NCI-H1048 (cell line): ENCODE measurements at regions not wholly inside any gene's neighbourhood (a gene's known extent, or its start where the extent isn't known, plus 50 kb on each side); places are given as distances from the start of the nearest gene placed in this dataset.
"Not testable (repeated sequence)": the region's sequence is repeated elsewhere in the genome, so short reads cannot be mapped to it uniquely, and the experiment has no call there.

Experiments used
- DNase-seq: peaks from one replicate; lab custom pipeline; 2025; lab: John Stamatoyannopoulos, UW

GRCh38 chr10:6875269-6875865, 295.3 kb upstream of the PRKCQ start:
- DNase-seq, result no peak

GRCh38 chr10:6871128-6871527, 291.1 kb upstream of the PRKCQ start:
- DNase-seq, result no peak

GRCh38 chr10:6868036-6868725, 288.1 kb upstream of the PRKCQ start:
- DNase-seq, result no peak

- no peak for DNase-seq
Observed at GRCh38 chr10:6866757-6867156, 286.7 kb upstream of the PRKCQ start.

GRCh38 chr10:6864142-6864541, 284.1 kb upstream of the PRKCQ start:
- no peak for DNase-seq

GRCh38 chr10:6863381-6863780, 283.3 kb upstream of the PRKCQ start:
- DNase-seq, result no peak

GRCh38 chr10:6850452-6850851, 270.4 kb upstream of the PRKCQ start:
- no peak for DNase-seq

GRCh38 chr10:6847561-6847960, 267.5 kb upstream of the PRKCQ start:
- no peak for DNase-seq

GRCh38 chr10:6843894-6844650, 264.0 kb upstream of the PRKCQ start:
- no peak for DNase-seq

- no peak for DNase-seq
Observed at GRCh38 chr10:6843481-6843881, 263.4 kb upstream of the PRKCQ start.

- no peak for DNase-seq
Observed at GRCh38 chr10:6842722-6843121, 262.6 kb upstream of the PRKCQ start.

- no peak for DNase-seq
Observed at GRCh38 chr10:6841761-6842160, 261.7 kb upstream of the PRKCQ start.

GRCh38 chr10:6840766-6841165, 260.7 kb upstream of the PRKCQ start:
- no peak for DNase-seq

GRCh38 chr10:6840201-6840691, 260.2 kb upstream of the PRKCQ start:
- no peak for DNase-seq

GRCh38 chr10:6838118-6838517, 258.0 kb upstream of the PRKCQ start:
- no peak for DNase-seq

GRCh38 chr10:6833458-6834011, 253.5 kb upstream of the PRKCQ start:
- DNase-seq, result no peak

- DNase-seq, result not testable (repeated sequence)
Observed at GRCh38 chr10:6830981-6831380, 250.9 kb upstream of the PRKCQ start.

- DNase-seq, result not testable (repeated sequence)
Observed at GRCh38 chr10:6824793-6825192, 244.7 kb upstream of the PRKCQ start.

GRCh38 chr10:6823770-6824169, 243.7 kb upstream of the PRKCQ start:
- no peak for DNase-seq

- DNase-seq, result no peak
Observed at GRCh38 chr10:6819301-6819700, 239.2 kb upstream of the PRKCQ start.

- DNase-seq, result no peak
Observed at GRCh38 chr10:6817770-6818169, 237.7 kb upstream of the PRKCQ start.

- no peak for DNase-seq
Observed at GRCh38 chr10:6815346-6815745, 235.3 kb upstream of the PRKCQ start.

GRCh38 chr10:6813856-6814255, 233.8 kb upstream of the PRKCQ start:
- no peak for DNase-seq
